Common myeloid progenitor, CD34-positive (primary cell): ENCODE measurements at regions not wholly inside any gene's neighbourhood (a gene's known extent, or its start where the extent isn't known, plus 50 kb on each side); places are given as distances from the start of the nearest gene placed in this dataset.

ENCODE experiments used
- CTCF ChIA-PET: fragments of 350-600 bp; sonication (Branson Sonifier 250); formaldehyde crosslinking; loops from one replicate; lab custom pipeline; 2021; ENCODE audit warnings: antibody characterized with exemption; lab: Charles Lee
- POLR2A ChIA-PET: fragments of 350-600 bp; sonication (Branson Sonifier 250); formaldehyde crosslinking; loops from one replicate; lab custom pipeline; 2021; ENCODE audit warnings: antibody characterized with exemption; lab: Charles Lee
- DNase-seq, 3 donors: peaks; one replicate each; pipeline versions ENCODE4 v3.0.0 to v3.0.0-alpha.2; 2013
- H3K27ac ChIP-seq, 2 experiments: 1 replicate in 1 of 2; 2 replicates in 1 of 2; pipeline ENCODE4 v1.7.0; 2013; ENCODE audit warnings: inconsistent platforms in 2 of 2, low read length in 2 of 2, mild to moderate bottlenecking in 2 of 2, low read depth in 1 of 2, moderate library complexity in 1 of 2; ENCODE audit not compliant: severe bottlenecking in 2 of 2, insufficient read depth in 1 of 2, poor library complexity in 1 of 2
- H3K27me3 ChIP-seq, 5 experiments: replicated peaks in 2 of 5; 1 replicate in 3 of 5; 2 replicates in 2 of 5; pipeline versions ENCODE4 v1.6.1 to v1.7.0; 2013; ENCODE audit warnings: low read length in 4 of 5, mild to moderate bottlenecking in 2 of 5, moderate library complexity in 2 of 5, inconsistent platforms in 1 of 5; ENCODE audit not compliant: insufficient read depth in 5 of 5, control insufficient read depth in 4 of 5
- H3K36me3 ChIP-seq, 4 experiments: 1 replicate in 2 of 4; 2 replicates in 2 of 4; pipeline versions ENCODE4 v1.6.1 to v1.7.0; 2013; ENCODE audit warnings: low read length in 3 of 4, control low read depth in 1 of 4, mild to moderate bottlenecking in 1 of 4; ENCODE audit not compliant: control insufficient read depth in 4 of 4, insufficient read depth in 4 of 4
- H3K4me1 ChIP-seq, 4 experiments: 1 replicate in 3 of 4; 2 replicates in 1 of 4; pipeline versions ENCODE4 v1.6.1 to v1.7.1; 2013; ENCODE audit warnings: low read length in 3 of 4, mild to moderate bottlenecking in 3 of 4, control low read depth in 1 of 4, inconsistent platforms in 1 of 4, moderate library complexity in 1 of 4; ENCODE audit not compliant: control insufficient read depth in 4 of 4, insufficient read depth in 4 of 4; ENCODE audit errors: control extremely low read depth in 1 of 4
- H3K4me3 ChIP-seq, 7 experiments: 1 replicate in 4 of 7; 2 replicates in 3 of 7; pipeline versions ENCODE4 v1.5.1 to v1.7.0; 2013; ENCODE audit warnings: mild to moderate bottlenecking in 7 of 7, low read length in 6 of 7, moderate library complexity in 6 of 7, inconsistent platforms in 2 of 7, low read depth in 2 of 7, control low read depth in 1 of 7; ENCODE audit not compliant: insufficient read depth in 4 of 7, control insufficient read depth in 1 of 7; ENCODE audit errors: extremely low read depth in 1 of 7
- H3K9me3 ChIP-seq, 5 experiments: 1 replicate in 4 of 5; 2 replicates in 1 of 5; pipeline versions ENCODE4 v1.6.1 to v1.7.1; 2013; ENCODE audit warnings: low read length in 4 of 5, mild to moderate bottlenecking in 2 of 5, inconsistent platforms in 1 of 5, low read depth in 1 of 5, moderate library complexity in 1 of 5; ENCODE audit not compliant: control insufficient read depth in 4 of 5, insufficient read depth in 2 of 5; ENCODE audit errors: control extremely low read depth in 1 of 5
- WGBS: methylation state at CpG from one replicate; pipeline ENCODE4 v1.1.5; 2013; ENCODE audit not compliant: insufficient coverage; 5-methylcytosine and 5-hydroxymethylcytosine counted together

DNA sequence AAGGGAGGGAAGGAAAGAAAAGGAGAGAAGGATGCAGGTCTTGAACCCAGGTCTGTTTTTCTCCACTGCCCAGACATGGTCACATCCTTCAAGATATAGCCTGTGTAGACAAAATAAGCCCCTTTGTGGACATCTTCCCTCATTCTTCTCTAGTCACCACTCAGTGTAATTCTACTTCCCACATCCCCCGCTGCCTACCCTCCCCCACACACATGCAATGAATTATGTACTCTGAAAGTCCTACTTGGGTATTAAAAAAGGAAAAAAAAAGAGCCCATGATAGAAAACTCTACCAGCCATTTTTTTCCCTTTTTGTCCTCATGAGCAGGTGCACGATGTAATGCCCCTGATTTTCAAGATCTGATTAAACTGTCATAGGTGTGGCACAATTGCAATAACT is 346.0 kb downstream of the MN1 start:
- no peaks in the 10 kb centered on the region for H3K27me3 ChIP-seq
- 88% methylated on average over 1 of the region's 2 CpGs for WGBS
- CTCF ChIA-PET = no interaction called here
- no peaks in the 10 kb centered on the region for H3K4me1 ChIP-seq
- no peaks in the 10 kb centered on the region for H3K36me3 ChIP-seq
- H3K4me3 ChIP-seq = no peak overlapping the region
- no peak overlapping the region for H3K27ac ChIP-seq
- POLR2A ChIA-PET = no interaction called here
- DNase-seq = no peak
- peaks cover 0 to 4% (median 2%) of the 10 kb centered on the region in 5 experiments for H3K9me3 ChIP-seq

DNA sequence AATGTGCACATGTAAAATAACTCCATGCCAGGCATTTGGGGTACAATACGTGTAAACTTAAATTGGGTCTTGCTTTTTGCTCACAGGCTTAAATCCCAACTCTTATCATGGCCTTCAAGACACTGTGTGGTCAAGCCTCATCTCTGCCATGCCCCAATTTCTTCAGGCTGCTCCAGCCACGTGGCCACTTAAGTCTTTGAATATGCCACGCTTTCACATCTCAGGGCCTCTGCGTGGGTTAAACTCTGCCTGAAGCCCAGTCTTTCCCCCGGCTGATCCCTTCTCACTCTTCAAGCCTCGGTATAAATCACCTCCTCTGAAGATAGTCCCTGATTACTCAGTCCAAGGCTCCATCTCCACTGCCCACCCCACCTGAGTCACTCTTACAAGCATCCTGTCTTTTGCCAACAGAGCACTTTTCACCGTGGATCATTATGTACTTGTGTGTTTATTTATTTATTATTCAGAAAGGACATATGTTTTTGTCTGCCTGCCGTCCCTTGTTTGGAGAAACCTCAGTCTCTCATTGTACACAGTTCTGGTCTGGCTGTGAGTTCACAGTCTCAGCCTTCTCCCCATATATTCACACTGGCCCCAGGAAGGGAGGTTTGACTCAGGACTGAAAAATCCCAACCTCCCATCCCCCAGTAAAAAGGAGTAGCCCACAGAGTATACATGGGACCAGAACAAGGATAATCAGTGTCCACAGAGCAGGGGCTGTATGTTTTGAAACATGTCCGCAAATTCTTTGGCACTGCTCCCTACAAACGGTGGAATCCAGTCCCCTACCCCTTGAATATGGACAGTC is 344.7 kb downstream of the MN1 start:
- Histone ChIP-seq H3K27ac (no peak overlapping the region), H3K4me1 (no peaks in the 10 kb centered on the region), H3K27me3 (peaks cover 0 to 3% (median 0%) of the 10 kb centered on the region in 5 experiments), H3K4me3 (no peak overlapping the region), H3K9me3 (no peaks in the 10 kb centered on the region), H3K36me3 (no peaks in the 10 kb centered on the region)
- ChIA-PET POLR2A (no interaction called here), CTCF (interaction anchor here (1.3 kb wide), 1 partner anchor 18 kb away, joined by 3 read pairs; no protein-coding TSS in a partner anchor)
- no peak for DNase-seq
- 89% methylated on average over 9 of the region's 10 CpGs for WGBS

GRCh38 chr22:27459999-27460398 is 341.6 kb downstream of the MN1 start:
- Histone ChIP-seq H3K4me1 (no peaks in the 10 kb centered on the region), H3K27me3 (peaks cover 0 to 4% (median 0%) of the 10 kb centered on the region in 5 experiments), H3K4me3 (no peak overlapping the region), H3K9me3 (peaks cover 0 to 5% (median 0%) of the 10 kb centered on the region in 5 experiments), H3K27ac (no peak overlapping the region), H3K36me3 (no peaks in the 10 kb centered on the region)
- DNase-seq = no peak
- WGBS = 70% methylated on average over 2 of the region's 3 CpGs
- POLR2A ChIA-PET = no interaction called here
- CTCF ChIA-PET = no interaction called here

- peaks cover 0 to 5% (median 0%) of the 10 kb centered on the region in 5 experiments for H3K9me3 ChIP-seq
- no peak overlapping the region for H3K4me3 ChIP-seq
- H3K27me3 ChIP-seq = peaks cover 0 to 4% (median 0%) of the 10 kb centered on the region in 5 experiments
- ChIA-PET CTCF (interaction anchor here (0.6 kb wide), 1 partner anchor 71 kb away, joined by 3 read pairs; no protein-coding TSS in a partner anchor), POLR2A (no interaction called here)
- H3K4me1 ChIP-seq = no peaks in the 10 kb centered on the region
- no peak overlapping the region for H3K27ac ChIP-seq
- no peaks in the 10 kb centered on the region for H3K36me3 ChIP-seq
- no peak for DNase-seq
- 77% methylated on average over 4 of the region's 6 CpGs for WGBS
Observed at GRCh38 chr22:27460591-27461347, 340.8 kb downstream of the MN1 start.

- no peaks in the 10 kb centered on the region for H3K4me1 ChIP-seq
- no peak overlapping the region for H3K27ac ChIP-seq
- H3K9me3 ChIP-seq = peaks cover 0 to 5% (median 0%) of the 10 kb centered on the region in 5 experiments
- peaks cover 0 to 4% (median 0%) of the 10 kb centered on the region in 5 experiments for H3K27me3 ChIP-seq
- POLR2A ChIA-PET = no interaction called here
- no peak overlapping the region for H3K4me3 ChIP-seq
- DNase-seq = no peak
- no peaks in the 10 kb centered on the region for H3K36me3 ChIP-seq
- CTCF ChIA-PET = no interaction called here
- 60% methylated on average over 1 of the region's 3 CpGs for WGBS
Observed at GRCh38 chr22:27461470-27461869, 340.1 kb downstream of the MN1 start.

DNA sequence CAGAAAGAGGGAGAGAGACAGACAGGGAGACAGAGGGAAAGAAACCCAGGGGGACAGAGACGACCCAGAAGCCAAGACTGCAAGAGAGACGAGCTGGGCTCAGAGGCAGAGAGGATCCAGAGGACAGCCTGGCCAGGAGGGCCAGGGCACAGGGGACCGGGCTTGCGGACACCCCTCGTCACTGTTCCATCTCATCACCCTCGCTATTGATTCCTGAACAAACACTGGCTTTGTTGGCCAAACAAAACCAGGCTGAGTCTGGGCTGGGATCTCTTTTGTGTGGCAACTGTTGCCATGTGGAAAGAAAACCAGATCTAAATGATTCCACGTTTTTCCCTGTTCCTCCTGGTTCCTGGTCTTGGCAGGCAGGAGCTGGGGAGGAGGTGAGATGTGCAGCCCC is 339.4 kb downstream of the MN1 start:
- no peaks in the 10 kb centered on the region for H3K4me1 ChIP-seq
- H3K36me3 ChIP-seq = no peaks in the 10 kb centered on the region
- no peak overlapping the region for H3K4me3 ChIP-seq
- WGBS = 71% methylated on average over 6 of the region's 7 CpGs
- DNase-seq = no peak
- H3K27me3 ChIP-seq = peaks cover 0 to 4% (median 0%) of the 10 kb centered on the region in 5 experiments
- no peak overlapping the region for H3K27ac ChIP-seq
- CTCF ChIA-PET = interaction anchor here (0.6 kb wide), 1 partner anchor 91 kb away, joined by 3 read pairs; no protein-coding TSS in a partner anchor
- peaks cover 0 to 5% (median 0%) of the 10 kb centered on the region in 5 experiments for H3K9me3 ChIP-seq
- POLR2A ChIA-PET = interaction anchor here (0.6 kb wide), 1 partner anchor 126 kb away, joined by 13 read pairs; no protein-coding TSS in a partner anchor
